Endodermal cell (in vitro differentiated cells): ENCODE measurements at regions not wholly inside any gene's neighbourhood (a gene's known extent, or its start where the extent isn't known, plus 50 kb on each side); places are given as distances from the start of the nearest gene placed in this dataset.
A peak's percentile ranks its signal among the peaks of the same experiment; 100 is the strongest.

Experiments used
- DNase-seq: peaks from one replicate; pipeline ENCODE4 v3.0.0-alpha.2; 2017
- H3K27ac ChIP-seq: 2 replicates; pipeline ENCODE4 v1.5.1; 2013; ENCODE audit warnings: mild to moderate bottlenecking, low read depth, low read length, moderate library complexity
- H3K27me3 ChIP-seq: 2 replicates; pipeline ENCODE4 v1.6.1; 2013; ENCODE audit warnings: mild to moderate bottlenecking, low read length, moderate library complexity; ENCODE audit not compliant: insufficient read depth, control insufficient read depth, poor library complexity, severe bottlenecking
- H3K36me3 ChIP-seq: 2 replicates; pipeline ENCODE4 v1.7.0; 2013; ENCODE audit warnings: mild to moderate bottlenecking, low read length, moderate library complexity; ENCODE audit not compliant: control insufficient read depth, insufficient read depth
- H3K4me1 ChIP-seq: one replicate; pipeline ENCODE4 v1.7.0; 2013; ENCODE audit warnings: low read length; ENCODE audit not compliant: control insufficient read depth, insufficient read depth
- H3K4me3 ChIP-seq: 2 replicates; pipeline ENCODE4 v1.5.1; 2013; ENCODE audit warnings: mild to moderate bottlenecking, low read length, moderate library complexity
- H3K9ac ChIP-seq: 2 replicates; pipeline ENCODE4 v1.6.1; 2013; ENCODE audit warnings: mild to moderate bottlenecking, low read length, moderate library complexity; ENCODE audit not compliant: poor library complexity, severe bottlenecking; ENCODE audit errors: extremely low read depth
- H3K9me3 ChIP-seq: 2 replicates; pipeline ENCODE4 v1.6.1; 2013; ENCODE audit warnings: mild to moderate bottlenecking, low read length, moderate library complexity; ENCODE audit not compliant: control insufficient read depth
- H3K27ac Mint-ChIP-seq: 2 replicates; pipeline ENCODE4 v1.8.0; 2020; ENCODE audit warnings: mixed read lengths
- H3K27me3 Mint-ChIP-seq: 2 replicates; pipeline ENCODE4 v1.8.0; 2021; ENCODE audit warnings: mild to moderate bottlenecking, mixed read lengths; ENCODE audit not compliant: insufficient read depth
- H3K36me3 Mint-ChIP-seq: 2 replicates; pipeline ENCODE4 v1.8.0; 2020; ENCODE audit warnings: low read depth, mixed read lengths
- H3K4me1 Mint-ChIP-seq: 2 replicates; pipeline ENCODE4 v1.8.0; 2020; ENCODE audit warnings: mixed read lengths
- H3K4me3 Mint-ChIP-seq: 2 replicates; pipeline ENCODE4 v1.8.0; 2020; ENCODE audit warnings: mild to moderate bottlenecking, moderate library complexity, mixed read lengths
- H3K9me3 Mint-ChIP-seq: 2 replicates; pipeline ENCODE4 v1.8.0; 2020; ENCODE audit warnings: mild to moderate bottlenecking, mixed read lengths
- WGBS, 2 experiments: methylation state at CpG; one replicate each; pipeline versions ENCODE4 v1.1.5 to v1.1.7; 2013; ENCODE audit warnings: missing lambda C conversion rate in 2 of 2, mixed read lengths in 1 of 2; ENCODE audit not compliant: insufficient coverage in 1 of 2, insufficient read length in 1 of 2; 5-methylcytosine and 5-hydroxymethylcytosine counted together
- TF ChIP-seq, protein P1 (sequence below): fragments of 200-600 bp; sonication (generic); conservative IDR thresholded peaks from 2 replicates; pipeline ENCODE4 v1.5.0; 2021; ENCODE audit warnings: antibody characterized with exemption, mild to moderate bottlenecking

- 100% methylated on average over 1 of the region's 1 CpG; no CpG with 5 or more reads in 1 of the 2 experiments for WGBS, 2 experiments
- H3K4me3 ChIP-seq, result no peak overlapping the region
- peak overlapping the region; percentile 40 for H3K27ac Mint-ChIP-seq
Observed at GRCh38 chr6:81613606-81614005, 138.9 kb downstream of the TENT5A start.

GRCh38 chr6:81612136-81612535 lies 140.3 kb downstream of the TENT5A start:
- peaks cover 17% of the 10 kb centered on the region for H3K4me1 Mint-ChIP-seq
- Histone ChIP-seq H3K36me3 (no peaks in the 10 kb centered on the region), H3K4me1 (peaks cover 5% of the 10 kb centered on the region), H3K27ac (no peak overlapping the region), H3K27me3 (no peaks in the 10 kb centered on the region), H3K9ac (no peak overlapping the region), H3K9me3 (no peaks in the 10 kb centered on the region), H3K4me3 (no peak overlapping the region)
- H3K27ac Mint-ChIP-seq, result no peak overlapping the region
- no peaks in the 10 kb centered on the region for H3K9me3 Mint-ChIP-seq
- H3K27me3 Mint-ChIP-seq, result no peaks in the 10 kb centered on the region
- no peak for DNase-seq
- no peak overlapping the region for H3K4me3 Mint-ChIP-seq
- WGBS, 2 experiments, result 94 to 96% methylated on average over 4 of the region's 4 CpGs
- H3K36me3 Mint-ChIP-seq, result no peaks in the 10 kb centered on the region
- TF ChIP-seq, protein P1, sequence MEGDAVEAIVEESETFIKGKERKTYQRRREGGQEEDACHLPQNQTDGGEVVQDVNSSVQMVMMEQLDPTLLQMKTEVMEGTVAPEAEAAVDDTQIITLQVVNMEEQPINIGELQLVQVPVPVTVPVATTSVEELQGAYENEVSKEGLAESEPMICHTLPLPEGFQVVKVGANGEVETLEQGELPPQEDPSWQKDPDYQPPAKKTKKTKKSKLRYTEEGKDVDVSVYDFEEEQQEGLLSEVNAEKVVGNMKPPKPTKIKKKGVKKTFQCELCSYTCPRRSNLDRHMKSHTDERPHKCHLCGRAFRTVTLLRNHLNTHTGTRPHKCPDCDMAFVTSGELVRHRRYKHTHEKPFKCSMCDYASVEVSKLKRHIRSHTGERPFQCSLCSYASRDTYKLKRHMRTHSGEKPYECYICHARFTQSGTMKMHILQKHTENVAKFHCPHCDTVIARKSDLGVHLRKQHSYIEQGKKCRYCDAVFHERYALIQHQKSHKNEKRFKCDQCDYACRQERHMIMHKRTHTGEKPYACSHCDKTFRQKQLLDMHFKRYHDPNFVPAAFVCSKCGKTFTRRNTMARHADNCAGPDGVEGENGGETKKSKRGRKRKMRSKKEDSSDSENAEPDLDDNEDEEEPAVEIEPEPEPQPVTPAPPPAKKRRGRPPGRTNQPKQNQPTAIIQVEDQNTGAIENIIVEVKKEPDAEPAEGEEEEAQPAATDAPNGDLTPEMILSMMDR, result no peak

More at GRCh38 chr6:81613606-81614005, 138.9 kb downstream of the TENT5A start:
- no peaks in the 10 kb centered on the region for H3K27me3 ChIP-seq
- peaks cover 5% of the 10 kb centered on the region for H3K4me1 ChIP-seq
- no peak for DNase-seq
- H3K27ac ChIP-seq, result no peak overlapping the region
- Mint-ChIP-seq H3K4me3 (no peak overlapping the region), H3K27me3 (no peaks in the 10 kb centered on the region), H3K4me1 (peaks cover 18% of the 10 kb centered on the region), H3K9me3 (no peaks in the 10 kb centered on the region), H3K36me3 (no peaks in the 10 kb centered on the region)
- no peak overlapping the region for H3K9ac ChIP-seq
- H3K9me3 ChIP-seq, result no peaks in the 10 kb centered on the region
- H3K36me3 ChIP-seq, result no peaks in the 10 kb centered on the region
- TF ChIP-seq, protein P1, result no peak

GRCh38 chr6:81609736-81610135 lies 142.7 kb downstream of the TENT5A start:
- TF ChIP-seq, protein P1, result no peak
- peaks cover 5% of the 10 kb centered on the region for H3K4me1 ChIP-seq
- no peaks in the 10 kb centered on the region for H3K36me3 ChIP-seq
- no peak overlapping the region for H3K27ac ChIP-seq
- no peaks in the 10 kb centered on the region for H3K27me3 ChIP-seq
- H3K4me3 ChIP-seq, result no peak overlapping the region
- no peaks in the 10 kb centered on the region for H3K9me3 ChIP-seq
- no peak overlapping the region for H3K9ac ChIP-seq
- H3K4me1 Mint-ChIP-seq, result peaks cover 13% of the 10 kb centered on the region
- no peaks in the 10 kb centered on the region for H3K9me3 Mint-ChIP-seq
- H3K36me3 Mint-ChIP-seq, result no peaks in the 10 kb centered on the region
- H3K27ac Mint-ChIP-seq, result no peak overlapping the region
- H3K4me3 Mint-ChIP-seq, result no peak overlapping the region
- DNase-seq, result no peak
- H3K27me3 Mint-ChIP-seq, result no peaks in the 10 kb centered on the region
